MCF 10A (cell line): ENCODE measurements at regions not wholly inside any gene's neighbourhood (a gene's known extent, or its start where the extent isn't known, plus 50 kb on each side); places are given as distances from the start of the nearest gene placed in this dataset.

ENCODE experiments used
- BruUV-seq: library from RNA; stranded (reverse); fragments of 400-500 nt; replicated peaks from 2 replicates; lab custom pipeline; 2021; lab: Mats Ljungman, UMichigan
- CTCF ChIA-PET: fragments of 300-600 bp; sonication (Branson Sonifier 250); formaldehyde crosslinking; extraction: SDS; loops from one replicate; lab custom pipeline; 2021; ENCODE audit warnings: antibody characterized with exemption, inconsistent platforms; lab: Yijun Ruan, JAX
- POLR2A ChIA-PET: fragments of 300-600, 350-650 bp; sonication (Branson Sonifier 250); formaldehyde crosslinking; extraction: SDS; loops from one replicate; lab custom pipeline; 2020; ENCODE audit warnings: antibody characterized with exemption, inconsistent platforms; lab: Yijun Ruan, JAX
- DNase-seq: peaks from one replicate; pipeline ENCODE4 v3.0.0-alpha.2; 2018; ENCODE audit not compliant: unreplicated experiment
- H3K27ac Mint-ChIP-seq: one replicate; pipeline ENCODE4 v1.8.0; 2022; ENCODE audit warnings: mild to moderate bottlenecking, low read depth, mixed read lengths; ENCODE audit not compliant: unreplicated experiment
- H3K27me3 Mint-ChIP-seq: one replicate; pipeline ENCODE4 v1.8.0; 2022; ENCODE audit warnings: mixed read lengths; ENCODE audit not compliant: insufficient read depth, unreplicated experiment
- H3K36me3 Mint-ChIP-seq: one replicate; pipeline ENCODE4 v1.8.0; 2022; ENCODE audit warnings: mild to moderate bottlenecking, moderate library complexity, mixed read lengths; ENCODE audit not compliant: insufficient read depth, unreplicated experiment
- H3K4me1 Mint-ChIP-seq: one replicate; pipeline ENCODE4 v1.8.0; 2022; ENCODE audit warnings: mixed read lengths; ENCODE audit not compliant: insufficient read depth, unreplicated experiment
- H3K4me3 Mint-ChIP-seq: one replicate; pipeline ENCODE4 v1.8.0; 2022; ENCODE audit warnings: mild to moderate bottlenecking, moderate library complexity, mixed read lengths; ENCODE audit not compliant: unreplicated experiment
- H3K9me3 Mint-ChIP-seq: one replicate; pipeline ENCODE4 v1.8.0; 2022; ENCODE audit warnings: mixed read lengths; ENCODE audit not compliant: unreplicated experiment
- CTCF ChIP-seq: fragments of 200-600 bp; IDR thresholded peaks from one replicate; pipeline ENCODE4 v1.8.0; 2022; ENCODE audit warnings: antibody characterized with exemption, mild to moderate bottlenecking; ENCODE audit not compliant: unreplicated experiment
- intact Hi-C: fragments of 100-400 bp; cut with micrococcal nuclease; formaldehyde crosslinking; loops from 2 replicates; pipeline ENCODE4 v1.14.1; 2022

GRCh38 chr2:191508738-191509137, 169.2 kb upstream of the NABP1 start:
- intact Hi-C loops, result loop anchor here (10.0 kb wide), 1 partner anchor 84 kb away; no protein-coding TSS in a partner anchor
- BruUV-seq, result no TSS peak
- no peak for TF ChIP-seq CTCF
- no peaks in the 10 kb centered on the region for H3K9me3 Mint-ChIP-seq
- H3K27ac Mint-ChIP-seq, result no peak overlapping the region
- ChIA-PET CTCF (interaction anchor here (0.6 to 2.3 kb wide), 6 partner anchors 16 to 457 kb away, joined by 3 to 11 read pairs (median 4); no protein-coding TSS in a partner anchor), POLR2A (no interaction called here)
- DNase-seq, result no peak
- no peaks in the 10 kb centered on the region for H3K36me3 Mint-ChIP-seq
- H3K27me3 Mint-ChIP-seq, result no peaks in the 10 kb centered on the region
- no peak overlapping the region for H3K4me3 Mint-ChIP-seq
- H3K4me1 Mint-ChIP-seq, result no peaks in the 10 kb centered on the region

DNA sequence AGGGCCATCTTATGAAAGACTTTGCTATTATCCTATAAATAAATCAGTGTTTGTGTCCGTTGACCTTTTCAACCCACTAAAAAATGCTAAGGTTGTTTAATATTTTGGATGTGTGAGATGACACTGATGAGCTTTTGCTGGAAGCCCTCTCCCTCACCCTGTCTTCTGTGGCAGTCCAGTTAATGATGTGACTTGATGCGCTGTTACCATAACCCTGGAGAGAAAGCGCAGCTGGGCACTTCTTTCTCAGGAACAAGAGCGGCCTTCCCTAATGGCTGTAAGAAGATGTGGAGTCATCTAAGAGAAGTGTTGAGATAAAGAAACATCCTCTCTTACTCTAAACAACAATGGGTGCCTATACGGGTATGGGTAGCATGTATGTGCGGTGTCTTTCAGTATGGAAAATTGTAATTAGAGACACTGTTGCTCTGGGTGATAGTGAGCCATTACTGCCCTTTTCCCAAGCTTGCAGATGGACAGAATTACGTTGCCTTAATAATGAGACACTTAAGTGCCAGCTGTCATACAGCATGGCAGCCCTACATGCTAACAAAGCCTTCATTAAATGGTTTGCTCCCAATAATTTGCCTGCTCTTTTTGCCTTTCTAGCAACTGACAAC, 165.6 kb upstream of the NABP1 start:
- ChIA-PET CTCF (interaction anchor here (0.5 to 4.8 kb wide), 11 partner anchors 8 to 460 kb away, joined by 3 to 64 read pairs (median 4); no protein-coding TSS in a partner anchor), POLR2A (interaction anchor here (2.0 kb wide), 1 partner anchor 9 kb away, joined by 4 read pairs; no protein-coding TSS in a partner anchor)
- Mint-ChIP-seq H3K36me3 (no peaks in the 10 kb centered on the region), H3K27me3 (no peaks in the 10 kb centered on the region), H3K4me1 (no peaks in the 10 kb centered on the region), H3K4me3 (no peak overlapping the region), H3K27ac (no peak overlapping the region), H3K9me3 (no peaks in the 10 kb centered on the region)
- TF ChIP-seq CTCF, result no peak
- DNase-seq, result no peak
- BruUV-seq, result no TSS peak
- intact Hi-C loops, result no loop called here

DNA sequence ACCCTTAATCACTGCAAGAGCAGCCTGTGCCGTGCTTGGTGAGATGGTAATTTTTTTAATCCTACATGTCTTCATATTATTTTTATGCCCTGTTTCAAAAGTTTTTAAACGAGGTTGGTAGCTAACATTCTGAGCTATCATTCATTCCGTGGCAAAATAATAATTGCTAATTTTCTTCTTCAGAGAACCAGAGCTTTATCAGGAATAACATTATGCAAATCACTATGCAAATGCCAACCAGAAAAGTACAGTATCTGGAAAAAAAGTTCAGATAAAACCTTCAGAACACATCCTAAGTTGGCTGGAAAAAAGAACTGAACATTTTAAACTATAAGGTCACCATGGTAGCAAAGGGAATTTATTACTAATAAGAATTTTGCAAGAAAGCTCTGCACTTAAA, 165.1 kb upstream of the NABP1 start:
- DNase-seq, result no peak
- H3K9me3 Mint-ChIP-seq, result no peaks in the 10 kb centered on the region
- no peaks in the 10 kb centered on the region for H3K27me3 Mint-ChIP-seq
- ChIA-PET CTCF (interaction anchor here (0.6 to 4.8 kb wide), 11 partner anchors 9 to 461 kb away, joined by 3 to 64 read pairs (median 3); no protein-coding TSS in a partner anchor), POLR2A (interaction anchor here (2.0 kb wide), 1 partner anchor 10 kb away, joined by 4 read pairs; no protein-coding TSS in a partner anchor)
- TF ChIP-seq CTCF, result no peak
- H3K4me1 Mint-ChIP-seq, result no peaks in the 10 kb centered on the region
- intact Hi-C loops, result no loop called here
- H3K4me3 Mint-ChIP-seq, result no peak overlapping the region
- BruUV-seq, result no TSS peak
- H3K27ac Mint-ChIP-seq, result no peak overlapping the region
- no peaks in the 10 kb centered on the region for H3K36me3 Mint-ChIP-seq

- Mint-ChIP-seq H3K36me3 (no peaks in the 10 kb centered on the region), H3K4me3 (no peak overlapping the region), H3K27ac (no peak overlapping the region), H3K9me3 (no peaks in the 10 kb centered on the region), H3K27me3 (no peaks in the 10 kb centered on the region), H3K4me1 (no peaks in the 10 kb centered on the region)
- no peak for DNase-seq
- no peak for TF ChIP-seq CTCF
- intact Hi-C loops, result no loop called here
- CTCF ChIA-PET, result interaction anchor here (0.6 to 4.8 kb wide), 9 partner anchors 10 to 1677 kb away, joined by 3 to 64 read pairs (median 4); no protein-coding TSS in a partner anchor
- BruUV-seq, result no TSS peak
- POLR2A ChIA-PET, result interaction anchor here (0.6 to 1.1 kb wide), 2 partner anchors 130 to 249 kb away, joined by 3 read pairs; no protein-coding TSS in a partner anchor
Observed at GRCh38 chr2:191514613-191515012, 163.3 kb upstream of the NABP1 start.
